ENCODE measurements at regions not wholly inside any gene's neighbourhood (a gene's known extent, or its start where the extent isn't known, plus 50 kb on each side); places are given as distances from the start of the nearest gene placed in this dataset.

DNA sequence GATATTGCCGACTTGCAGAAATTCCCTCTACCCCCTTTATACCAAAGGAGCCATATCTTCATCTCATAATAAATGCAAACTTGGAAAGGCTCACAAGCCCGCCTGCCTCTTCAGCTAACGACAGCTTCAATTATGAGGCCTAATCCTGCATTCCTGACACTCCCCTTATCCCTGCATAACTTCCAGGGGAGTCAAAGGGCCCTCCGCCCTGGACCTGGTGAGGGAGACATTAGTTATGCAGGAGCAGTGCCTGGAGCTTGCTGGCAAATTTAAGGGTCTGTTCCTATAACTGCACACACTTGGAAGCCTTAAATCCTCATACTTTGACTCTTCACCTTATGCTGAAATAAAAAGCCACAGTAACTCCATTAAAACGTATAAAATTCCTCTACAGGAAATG lies 617.9 kb downstream of the BNC2 start:
- H3K4me3 Mint-ChIP-seq (ENCODE audit: unreplicated experiment), result no peak overlapping the region
- H3K27ac Mint-ChIP-seq (ENCODE audit: unreplicated experiment), result no peak overlapping the region
- no peak for DNase-seq (ENCODE audit: low spot score)
- H3K36me3 Mint-ChIP-seq (ENCODE audit: low read depth, unreplicated experiment), result no peaks in the 10 kb centered on the region
- no peak for TF ChIP-seq CTCF (IDR thresholded peaks at IDR 0.05; ENCODE audit: unreplicated experiment)
- peaks cover 2% of the 10 kb centered on the region for H3K4me1 Mint-ChIP-seq (ENCODE audit: unreplicated experiment)
- H3K27me3 Mint-ChIP-seq (ENCODE audit: unreplicated experiment), result no peaks in the 10 kb centered on the region
- no peaks in the 10 kb centered on the region for H3K9me3 Mint-ChIP-seq (ENCODE audit: unreplicated experiment)

DNA sequence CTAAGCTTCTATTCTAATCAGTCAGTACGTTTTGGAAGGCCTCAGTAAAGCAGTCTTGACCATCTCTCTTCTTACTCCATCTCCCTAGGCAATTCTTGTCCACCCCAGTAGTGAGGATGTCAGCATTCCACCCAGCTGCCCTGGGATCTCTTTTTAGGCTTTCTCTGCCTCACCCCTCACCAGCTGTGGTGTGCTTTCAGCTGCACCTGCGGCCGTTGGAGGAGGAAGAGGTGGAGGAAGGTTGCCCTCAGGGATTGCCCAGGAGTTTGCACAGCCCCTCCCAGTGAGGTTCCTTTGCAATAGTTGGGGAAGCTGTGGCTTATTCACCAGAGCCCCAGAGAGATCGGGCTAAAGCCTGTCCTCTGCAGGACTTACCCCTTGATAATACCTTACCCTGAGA lies 615.8 kb downstream of the BNC2 start:
- Mint-ChIP-seq H3K36me3 (ENCODE audit: low read depth, unreplicated experiment) (no peaks in the 10 kb centered on the region), H3K27me3 (ENCODE audit: unreplicated experiment) (peaks cover 2% of the 10 kb centered on the region), H3K4me1 (ENCODE audit: unreplicated experiment) (peaks cover 8% of the 10 kb centered on the region), H3K9me3 (ENCODE audit: unreplicated experiment) (no peaks in the 10 kb centered on the region), H3K4me3 (ENCODE audit: unreplicated experiment) (no peak overlapping the region), H3K27ac (ENCODE audit: unreplicated experiment) (no peak overlapping the region)
- no peak for DNase-seq (ENCODE audit: low spot score)
- TF ChIP-seq CTCF (IDR thresholded peaks at IDR 0.05; ENCODE audit: unreplicated experiment), result no peak

DNA sequence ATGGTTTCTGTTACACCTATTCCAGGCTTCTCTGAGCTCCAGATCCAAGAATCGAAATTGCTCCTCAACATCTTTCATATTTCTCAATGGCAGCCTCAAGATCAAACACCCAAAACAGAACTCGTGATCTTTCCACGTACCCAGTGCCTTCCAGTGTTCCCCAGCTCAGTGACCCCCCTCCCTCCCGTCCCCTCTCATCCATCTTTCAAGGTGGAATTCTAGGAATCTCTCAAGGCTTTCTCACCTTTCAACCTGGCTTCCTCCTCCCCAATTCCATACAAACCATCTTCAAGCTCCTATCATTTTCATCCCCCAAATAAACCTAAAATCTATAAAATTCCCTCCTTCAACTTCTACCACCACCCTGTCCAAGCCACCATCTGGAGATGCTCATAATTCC lies 615.3 kb downstream of the BNC2 start:
- H3K9me3 Mint-ChIP-seq (ENCODE audit: unreplicated experiment), result no peaks in the 10 kb centered on the region
- peaks cover 2% of the 10 kb centered on the region for H3K27me3 Mint-ChIP-seq (ENCODE audit: unreplicated experiment)
- no peak overlapping the region for H3K27ac Mint-ChIP-seq (ENCODE audit: unreplicated experiment)
- no peak overlapping the region for H3K4me3 Mint-ChIP-seq (ENCODE audit: unreplicated experiment)
- peaks cover 8% of the 10 kb centered on the region for H3K4me1 Mint-ChIP-seq (ENCODE audit: unreplicated experiment)
- TF ChIP-seq CTCF (IDR thresholded peaks at IDR 0.05; ENCODE audit: unreplicated experiment), result no peak
- H3K36me3 Mint-ChIP-seq (ENCODE audit: low read depth, unreplicated experiment), result no peaks in the 10 kb centered on the region
- no peak for DNase-seq (ENCODE audit: low spot score)

- Mint-ChIP-seq H3K9me3 (ENCODE audit: unreplicated experiment) (no peaks in the 10 kb centered on the region), H3K27me3 (ENCODE audit: unreplicated experiment) (peaks cover 5% of the 10 kb centered on the region), H3K27ac (ENCODE audit: unreplicated experiment) (no peak overlapping the region), H3K4me3 (ENCODE audit: unreplicated experiment) (no peak overlapping the region), H3K36me3 (ENCODE audit: low read depth, unreplicated experiment) (no peaks in the 10 kb centered on the region), H3K4me1 (ENCODE audit: unreplicated experiment) (peaks cover 17% of the 10 kb centered on the region)
- DNase-seq (ENCODE audit: low spot score), result peak; percentile 18
- peak; percentile 51 for TF ChIP-seq CTCF (IDR thresholded peaks at IDR 0.05; ENCODE audit: unreplicated experiment)
Observed at GRCh38 chr9:16257604-16258003, 612.9 kb downstream of the BNC2 start.

DNA sequence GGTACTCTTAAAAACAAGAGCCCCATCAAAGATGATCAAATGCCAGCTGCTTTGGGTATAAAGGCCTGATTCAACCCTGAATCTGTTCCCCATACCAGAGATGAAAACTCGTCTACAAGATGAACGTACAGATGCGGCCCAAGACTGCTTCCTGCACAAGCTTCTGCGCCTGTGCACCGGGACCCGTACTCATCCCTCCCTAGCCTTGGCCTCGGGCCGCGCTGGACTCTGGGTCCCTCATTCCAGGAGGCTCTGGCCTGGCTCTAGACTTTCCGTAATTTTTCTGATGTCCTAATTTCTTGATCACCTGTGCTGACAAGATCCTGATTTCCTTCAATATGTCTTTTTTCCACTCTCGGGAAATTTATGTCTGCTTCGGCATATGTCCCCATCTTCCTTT lies 612.3 kb downstream of the BNC2 start:
- Mint-ChIP-seq H3K9me3 (ENCODE audit: unreplicated experiment) (no peaks in the 10 kb centered on the region), H3K27ac (ENCODE audit: unreplicated experiment) (no peak overlapping the region), H3K4me3 (ENCODE audit: unreplicated experiment) (no peak overlapping the region), H3K36me3 (ENCODE audit: low read depth, unreplicated experiment) (no peaks in the 10 kb centered on the region), H3K4me1 (ENCODE audit: unreplicated experiment) (peaks cover 19% of the 10 kb centered on the region), H3K27me3 (ENCODE audit: unreplicated experiment) (peaks cover 6% of the 10 kb centered on the region)
- no peak for TF ChIP-seq CTCF (IDR thresholded peaks at IDR 0.05; ENCODE audit: unreplicated experiment)
- DNase-seq (ENCODE audit: low spot score), result no peak

All from endothelial cell (in vitro differentiated cells).